ENCODE measurements at regions not wholly inside any gene's neighbourhood (a gene's known extent, or its start where the extent isn't known, plus 50 kb on each side); places are given as distances from the start of the nearest gene placed in this dataset.
A peak's percentile ranks its signal among the peaks of the same experiment; 100 is the strongest.
"Not testable (repeated sequence)": the region's sequence is repeated elsewhere in the genome, so short reads cannot be mapped to it uniquely, and the experiment has no call there.

GRCh38 chr3:5358911-5359310, 171.4 kb downstream of the EDEM1 start:
- no peak for DNase-seq

GRCh38 chr3:5360453-5360852, 172.9 kb downstream of the EDEM1 start:
- no peak for DNase-seq

GRCh38 chr3:5366746-5367145, 179.2 kb downstream of the EDEM1 start:
- no peak for DNase-seq

- not testable (repeated sequence) for DNase-seq
Measured at GRCh38 chr3:5371555-5371954, 184.0 kb downstream of the EDEM1 start.

- no peak for DNase-seq
Measured at GRCh38 chr3:5376761-5377160, 189.3 kb downstream of the EDEM1 start.

GRCh38 chr3:5379266-5379665, 191.8 kb downstream of the EDEM1 start:
- DNase-seq = not testable (repeated sequence)

GRCh38 chr3:5383486-5384263, 196.2 kb downstream of the EDEM1 start:
- not testable (repeated sequence) for DNase-seq

GRCh38 chr3:5384557-5385236, 197.2 kb downstream of the EDEM1 start:
- no peak for DNase-seq

- no peak for DNase-seq
Measured at GRCh38 chr3:5388091-5388490, 200.6 kb downstream of the EDEM1 start.

GRCh38 chr3:5389057-5389456, 201.6 kb downstream of the EDEM1 start:
- no peak for DNase-seq

- no peak for DNase-seq
Measured at GRCh38 chr3:5390221-5390620, 202.7 kb downstream of the EDEM1 start.

GRCh38 chr3:5390936-5391625, 203.6 kb downstream of the EDEM1 start:
- no peak for DNase-seq

GRCh38 chr3:5401002-5401401, 213.5 kb downstream of the EDEM1 start:
- no peak for DNase-seq

- DNase-seq = no peak
Measured at GRCh38 chr3:5404718-5405117, 217.2 kb downstream of the EDEM1 start.

- no peak for DNase-seq
Measured at GRCh38 chr3:5411786-5412185, 224.3 kb downstream of the EDEM1 start.

- no peak for DNase-seq
Measured at GRCh38 chr3:5423076-5423475, 235.6 kb downstream of the EDEM1 start.

GRCh38 chr3:5423523-5423922, 236.0 kb downstream of the EDEM1 start:
- no peak for DNase-seq

- no peak for DNase-seq
Measured at GRCh38 chr3:5425371-5425770, 237.9 kb downstream of the EDEM1 start.

GRCh38 chr3:5426094-5426883, 238.8 kb downstream of the EDEM1 start:
- peak; percentile 75 for DNase-seq

GRCh38 chr3:5427021-5427420, 239.5 kb downstream of the EDEM1 start:
- DNase-seq = no peak

- no peak for DNase-seq
Measured at GRCh38 chr3:5427938-5428337, 240.4 kb downstream of the EDEM1 start.

- DNase-seq = peak; percentile 18
Measured at GRCh38 chr3:5428607-5429516, 241.4 kb downstream of the EDEM1 start.
